ENCODE measurements at regions not wholly inside any gene's neighbourhood (a gene's known extent, or its start where the extent isn't known, plus 50 kb on each side); places are given as distances from the start of the nearest gene placed in this dataset.

DNA sequence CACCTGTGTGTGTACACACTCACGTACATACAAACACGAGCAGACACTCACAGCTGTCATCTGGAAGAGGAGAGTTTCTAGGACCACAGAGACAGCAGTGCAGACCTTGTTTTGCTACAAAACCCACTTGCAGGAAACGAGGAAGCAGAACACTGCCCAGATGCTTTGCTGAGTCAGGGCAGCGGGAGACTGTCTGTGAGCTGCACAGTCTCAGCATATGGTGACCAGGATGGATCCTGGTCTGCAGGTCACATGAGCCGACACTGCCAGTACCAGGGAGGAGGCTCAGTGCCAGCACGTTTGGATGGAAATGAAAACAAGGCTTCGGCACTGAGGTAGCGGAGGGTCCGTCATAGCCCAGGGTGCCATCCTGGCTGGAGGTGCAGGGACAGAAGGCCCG, 117.6 kb upstream of the DPP6 start:
- TF ChIP-seq, protein P1, sequence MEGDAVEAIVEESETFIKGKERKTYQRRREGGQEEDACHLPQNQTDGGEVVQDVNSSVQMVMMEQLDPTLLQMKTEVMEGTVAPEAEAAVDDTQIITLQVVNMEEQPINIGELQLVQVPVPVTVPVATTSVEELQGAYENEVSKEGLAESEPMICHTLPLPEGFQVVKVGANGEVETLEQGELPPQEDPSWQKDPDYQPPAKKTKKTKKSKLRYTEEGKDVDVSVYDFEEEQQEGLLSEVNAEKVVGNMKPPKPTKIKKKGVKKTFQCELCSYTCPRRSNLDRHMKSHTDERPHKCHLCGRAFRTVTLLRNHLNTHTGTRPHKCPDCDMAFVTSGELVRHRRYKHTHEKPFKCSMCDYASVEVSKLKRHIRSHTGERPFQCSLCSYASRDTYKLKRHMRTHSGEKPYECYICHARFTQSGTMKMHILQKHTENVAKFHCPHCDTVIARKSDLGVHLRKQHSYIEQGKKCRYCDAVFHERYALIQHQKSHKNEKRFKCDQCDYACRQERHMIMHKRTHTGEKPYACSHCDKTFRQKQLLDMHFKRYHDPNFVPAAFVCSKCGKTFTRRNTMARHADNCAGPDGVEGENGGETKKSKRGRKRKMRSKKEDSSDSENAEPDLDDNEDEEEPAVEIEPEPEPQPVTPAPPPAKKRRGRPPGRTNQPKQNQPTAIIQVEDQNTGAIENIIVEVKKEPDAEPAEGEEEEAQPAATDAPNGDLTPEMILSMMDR (IDR thresholded peaks at IDR 0.05), result no peak
- no peak for TF ChIP-seq POLR2A (IDR thresholded peaks at IDR 0.05)
